ENCODE measurements at regions not wholly inside any gene's neighbourhood (a gene's known extent, or its start where the extent isn't known, plus 50 kb on each side); places are given as distances from the start of the nearest gene placed in this dataset.

GRCh38 chr2:106631281-106631680, 144.1 kb downstream of the CD8B2 start:
- no peak for DNase-seq

GRCh38 chr2:106638043-106638442, 150.9 kb downstream of the CD8B2 start:
- no peak for DNase-seq

GRCh38 chr2:106638580-106638979, 151.4 kb downstream of the CD8B2 start:
- DNase-seq: no peak

DNA sequence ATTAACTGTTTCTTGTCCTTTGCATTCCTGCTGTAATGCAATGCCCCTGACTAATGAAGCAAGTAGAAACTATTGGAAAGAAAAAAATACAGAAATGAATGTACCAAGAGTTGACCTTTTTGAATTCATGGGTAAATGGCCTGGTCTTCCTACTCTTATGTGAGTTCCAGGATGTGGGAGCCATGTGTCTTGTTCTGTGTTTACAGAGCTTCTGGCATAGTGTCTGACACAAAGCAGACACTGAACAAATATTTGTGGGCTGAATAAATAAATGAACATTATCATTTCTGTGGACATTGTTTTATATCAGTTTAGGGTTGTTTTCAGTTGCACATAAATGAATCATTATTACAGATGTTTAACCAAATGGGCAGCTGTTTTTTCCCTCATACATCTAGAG, 155.5 kb downstream of the CD8B2 start:
- DNase-seq: no peak

- no peak for DNase-seq
Observed at GRCh38 chr2:106644623-106645022, 157.5 kb downstream of the CD8B2 start.

DNA sequence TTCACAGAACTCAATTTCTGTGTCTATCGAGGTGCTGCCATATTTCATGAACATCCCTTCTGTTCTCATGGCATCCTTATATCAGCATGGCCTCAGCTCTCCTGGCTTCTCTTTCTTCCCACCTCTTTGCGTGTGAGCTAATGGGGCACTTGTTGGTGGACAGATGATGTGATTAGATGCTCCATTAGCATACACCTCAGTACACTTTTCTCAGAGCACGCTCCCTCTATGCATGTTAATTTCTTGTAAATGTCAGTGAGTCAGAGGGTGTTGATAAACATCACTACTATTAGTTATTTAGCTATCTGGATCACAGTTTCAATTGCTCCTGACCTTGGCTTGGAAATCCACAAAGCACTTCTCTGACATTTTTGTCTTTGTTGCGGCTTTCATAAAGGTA, 159.4 kb downstream of the CD8B2 start:
- DNase-seq: no peak

- DNase-seq: no peak
Observed at GRCh38 chr2:106649306-106649705, 162.1 kb downstream of the CD8B2 start.

- DNase-seq: no peak
Observed at GRCh38 chr2:106653465-106653864, 166.3 kb downstream of the CD8B2 start.

DNA sequence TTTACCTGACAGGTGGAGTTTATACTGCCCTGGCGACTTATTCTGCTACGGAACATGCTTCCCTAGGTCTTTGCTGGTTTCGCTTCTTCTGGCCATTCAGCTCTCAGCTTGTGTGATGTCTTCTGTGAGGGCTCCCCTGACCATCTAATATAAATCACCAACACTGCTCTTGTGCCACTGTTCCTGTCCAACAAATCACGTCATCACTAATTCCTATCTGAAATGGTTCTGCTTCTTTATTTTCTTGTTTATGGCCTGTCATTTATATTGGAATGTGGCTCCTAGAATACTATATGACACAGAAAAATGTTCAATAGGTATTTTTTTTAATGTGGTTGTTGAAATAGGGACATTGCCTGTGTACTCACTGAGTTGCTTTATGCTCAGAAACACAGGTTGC, 171.5 kb downstream of the CD8B2 start:
- no peak for DNase-seq

- DNase-seq: no peak
Observed at GRCh38 chr2:106664669-106665068, 177.5 kb downstream of the CD8B2 start.

DNA sequence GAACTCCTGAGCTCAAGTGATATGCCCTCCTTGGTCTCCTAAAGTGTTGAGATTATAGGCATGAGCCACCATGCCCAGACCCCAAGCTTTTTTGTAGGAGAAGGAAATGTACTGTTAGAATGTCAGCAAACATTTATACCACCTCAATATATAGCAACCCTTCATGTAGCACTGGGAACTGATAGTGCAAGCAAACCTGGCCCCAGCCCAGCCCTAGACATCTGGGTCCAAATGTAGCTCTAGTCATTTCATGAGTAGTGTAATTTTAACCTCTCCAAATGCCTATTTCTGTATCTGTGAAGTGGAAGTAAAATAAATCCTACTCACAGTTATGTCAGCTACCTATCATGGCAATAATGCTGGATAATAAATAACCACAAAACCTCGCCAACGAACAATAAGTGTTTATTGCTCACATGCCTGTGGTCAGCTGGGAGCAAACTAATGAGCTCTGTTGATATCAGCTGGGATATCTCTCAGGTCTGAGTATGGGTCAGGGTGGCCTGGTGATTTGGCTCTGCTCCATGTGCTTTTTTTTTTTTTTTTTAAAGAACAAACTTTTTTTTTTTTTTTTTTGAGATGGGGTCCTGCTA, 180.4 kb downstream of the CD8B2 start:
- no peak for DNase-seq

DNA sequence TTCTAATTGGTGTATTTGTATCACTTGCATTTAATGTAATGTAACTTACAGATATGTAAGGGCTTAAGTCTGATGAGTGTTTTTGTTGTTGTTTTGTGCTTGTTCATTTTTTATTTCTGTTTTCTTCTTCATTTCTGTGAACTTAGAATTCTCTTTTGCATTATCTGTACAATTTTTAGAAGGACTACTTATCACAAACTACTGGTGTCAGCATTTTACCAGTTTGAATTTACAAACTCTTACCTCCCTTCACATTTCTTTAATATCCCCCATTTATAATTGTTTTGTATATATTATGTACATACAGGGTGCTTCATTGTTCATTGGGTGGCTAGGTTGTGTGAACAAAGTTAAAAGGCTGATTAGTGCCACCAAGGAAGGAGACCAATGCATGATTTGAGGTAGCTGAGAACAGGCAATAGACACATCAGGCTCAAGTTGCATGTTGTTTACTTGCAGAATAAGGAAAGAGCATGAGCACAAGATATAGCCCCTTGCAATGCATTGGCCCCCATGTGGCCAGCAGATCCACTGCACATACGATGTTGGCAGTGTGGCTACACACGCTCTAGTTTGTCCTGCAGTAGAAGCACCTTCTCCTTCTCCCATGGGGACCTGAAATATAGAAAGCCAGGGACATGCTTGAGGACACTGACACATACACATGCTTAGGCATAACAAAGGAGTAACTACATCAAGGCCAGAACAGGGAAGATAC, 198.2 kb downstream of the CD8B2 start:
- DNase-seq: no peak

DNA sequence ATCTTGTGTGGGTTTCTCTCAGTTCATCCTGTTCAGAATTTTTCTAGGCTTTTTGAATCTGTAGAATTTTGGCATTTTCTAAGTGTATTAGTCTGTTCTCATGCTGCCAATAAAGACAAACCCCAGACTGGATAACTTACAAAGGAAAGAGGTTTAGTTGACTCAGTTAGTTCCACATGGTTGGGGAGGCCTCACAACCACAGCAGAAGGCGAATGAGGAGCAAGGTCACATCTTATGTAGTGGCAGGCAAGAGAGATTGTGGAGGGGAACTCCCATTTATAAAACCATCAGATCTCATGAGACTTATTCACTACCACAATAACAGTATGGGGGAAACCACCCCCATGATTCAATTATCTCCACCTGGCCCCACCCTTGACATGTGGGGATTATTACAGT, 199.2 kb downstream of the ST6GAL2 start:
- no peak for DNase-seq

DNA sequence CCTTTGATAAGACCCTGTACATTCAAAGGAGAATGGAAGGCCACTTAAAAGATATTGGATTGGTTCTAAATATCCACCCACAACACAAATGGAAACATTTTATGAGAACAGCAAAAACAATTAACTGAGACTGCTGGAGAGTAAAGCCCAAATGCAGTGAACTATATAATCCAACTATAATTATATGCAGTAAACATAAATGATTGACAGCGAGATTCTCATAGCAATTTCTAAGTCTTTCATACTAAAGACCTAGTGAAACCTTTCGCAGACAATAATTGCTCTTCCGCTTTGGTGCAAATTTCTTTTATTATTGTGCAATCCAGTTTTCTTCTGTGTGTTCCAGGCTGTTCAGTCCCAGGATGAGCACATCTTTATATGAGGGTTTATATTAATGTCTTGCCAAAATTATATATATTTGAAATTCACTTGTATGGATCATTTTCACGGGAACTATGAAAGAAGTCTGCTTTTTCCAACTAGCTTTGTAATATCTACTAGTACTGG, 190.9 kb downstream of the ST6GAL2 start:
- no peak for DNase-seq

DNA sequence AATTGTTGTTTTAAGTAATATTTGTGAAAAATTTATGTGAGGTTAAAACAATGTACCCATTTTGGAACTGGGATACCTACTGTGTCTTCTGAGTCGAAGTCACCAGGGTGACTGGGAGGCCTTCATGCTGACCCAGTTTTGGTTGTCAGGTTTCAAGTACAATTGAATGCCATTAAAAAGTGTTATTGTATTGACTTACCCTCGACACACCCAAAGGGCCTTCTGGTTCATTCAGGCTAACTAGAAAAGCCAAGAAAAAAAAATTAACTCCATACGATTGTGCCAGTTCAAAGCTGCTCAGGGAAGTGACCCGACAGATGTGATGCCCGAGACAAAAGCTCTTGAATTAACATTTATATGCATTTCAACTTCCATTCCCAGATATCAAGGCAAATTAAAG, 190.0 kb downstream of the ST6GAL2 start:
- no peak for DNase-seq

DNA sequence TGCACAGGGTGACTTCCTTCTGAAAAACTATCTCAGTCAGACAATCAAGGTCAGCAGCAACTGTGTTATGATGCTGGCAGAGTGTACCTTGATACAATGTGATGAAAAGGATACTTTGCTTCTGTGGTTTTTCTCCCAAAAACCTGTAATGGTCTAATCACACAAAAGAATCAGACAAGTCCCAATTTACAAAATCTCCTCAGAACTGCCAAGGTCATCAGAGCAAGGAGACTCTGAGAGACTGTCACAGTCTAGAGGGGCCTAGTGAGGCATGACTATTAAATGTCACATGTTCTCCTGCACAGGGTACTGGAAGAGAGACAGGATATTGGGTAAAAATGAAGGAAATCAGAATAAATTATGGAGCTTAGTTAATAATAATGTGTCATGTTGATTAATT, 185.4 kb downstream of the ST6GAL2 start:
- DNase-seq: no peak

GRCh38 chr2:106701203-106702022, 184.6 kb downstream of the ST6GAL2 start:
- no peak for DNase-seq

DNA sequence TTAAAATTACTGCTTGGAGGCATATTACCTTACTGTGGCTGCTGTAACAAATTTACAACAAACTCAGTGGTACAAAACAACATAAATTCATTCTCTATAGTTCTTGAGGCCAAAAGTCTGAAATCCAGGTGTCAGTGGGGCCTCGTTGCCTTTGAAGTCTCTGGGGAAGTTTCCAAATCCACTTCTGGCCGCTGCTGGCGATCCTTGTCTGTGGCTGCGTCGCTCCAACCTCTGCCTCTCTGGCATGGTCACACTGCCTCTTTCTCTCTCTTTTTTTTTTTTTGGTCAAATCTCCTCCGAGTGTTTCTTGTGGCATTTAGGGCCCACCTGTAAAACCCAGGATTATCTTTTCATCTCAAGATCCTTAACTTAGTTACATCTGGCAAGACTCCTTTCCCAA, 182.8 kb downstream of the ST6GAL2 start:
- no peak for DNase-seq

GRCh38 chr2:106704798-106705197, 181.2 kb downstream of the ST6GAL2 start:
- no peak for DNase-seq

GRCh38 chr2:106705877-106706276, 180.1 kb downstream of the ST6GAL2 start:
- DNase-seq: no peak

DNA sequence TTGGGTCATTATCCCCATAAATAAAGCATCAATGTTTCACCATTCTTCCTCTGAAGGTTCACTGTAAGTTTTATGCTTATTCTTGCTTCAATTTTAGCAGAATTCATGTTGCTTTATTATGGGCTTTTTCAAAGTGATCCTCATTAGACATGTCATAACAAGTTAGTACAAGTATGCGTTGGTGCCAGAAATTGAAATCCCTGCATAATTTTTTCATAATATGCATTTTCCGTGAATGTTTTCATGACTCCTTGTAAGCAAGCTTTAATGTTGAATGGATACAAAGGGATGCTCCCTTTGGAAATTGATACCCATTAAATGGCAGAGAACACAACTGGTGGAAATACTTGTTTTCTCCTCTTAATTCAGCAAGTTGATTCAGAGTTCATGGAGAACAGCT, 179.7 kb downstream of the ST6GAL2 start:
- no peak for DNase-seq

DNA sequence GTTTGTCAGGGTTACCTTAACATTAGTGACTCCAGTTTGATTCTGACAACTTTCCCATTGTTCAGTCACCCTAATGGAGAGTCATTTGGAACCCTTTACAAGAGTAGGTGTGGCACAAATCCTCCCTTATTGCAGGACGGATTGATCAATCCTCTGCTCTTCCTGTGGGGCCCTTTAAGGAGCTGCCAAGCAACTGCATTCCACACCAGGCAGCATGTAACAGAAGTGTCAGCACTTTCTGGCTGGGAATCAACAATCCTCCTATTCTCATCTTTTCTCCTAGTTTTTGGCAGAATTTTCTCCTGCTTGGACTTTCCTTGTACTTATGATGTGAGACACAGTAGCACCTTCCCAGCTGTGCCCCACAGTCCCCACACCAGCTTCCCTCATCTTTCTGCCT, 177.8 kb downstream of the ST6GAL2 start:
- DNase-seq: no peak

- DNase-seq: no peak
Observed at GRCh38 chr2:106709229-106709628, 176.7 kb downstream of the ST6GAL2 start.

DNA sequence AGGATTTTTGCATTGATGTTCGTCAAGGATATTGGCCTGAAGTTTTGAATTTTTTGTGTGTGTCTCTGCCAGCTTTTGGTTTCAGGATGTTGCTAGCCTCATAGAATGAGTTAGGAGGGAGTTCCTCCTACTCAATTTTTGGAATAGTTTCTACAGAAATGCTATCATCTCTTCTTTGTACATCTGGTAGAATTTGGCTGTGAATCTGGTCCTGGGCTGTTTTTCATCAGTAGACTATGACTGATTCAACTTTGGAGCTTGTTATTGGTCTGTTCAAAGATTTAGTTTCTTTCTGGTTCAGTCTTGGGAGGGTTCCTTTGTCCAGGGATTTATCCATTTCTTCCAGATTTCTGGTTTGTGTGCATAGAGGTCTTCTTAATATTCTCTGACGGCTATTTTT, 166.7 kb downstream of the ST6GAL2 start:
- DNase-seq: no peak

All from stimulated activated CD4-positive, alpha-beta T cell treated with anti-CD3 and anti-CD28 coated beads, Interleukin-2, amount 100 ng/mL, for 24 hours (primary cell).